MV-4-11 (cell line): ENCODE measurements at regions not wholly inside any gene's neighbourhood (a gene's known extent, or its start where the extent isn't known, plus 50 kb on each side); places are given as distances from the start of the nearest gene placed in this dataset.

Experiments used
- DNase-seq: peaks from one replicate; lab custom pipeline; 2025; lab: John Stamatoyannopoulos, UW

GRCh38 chr4:45778514-45778913, 345.3 kb downstream of the GABRG1 start:
- DNase-seq: no peak

- DNase-seq: no peak
Observed at GRCh38 chr4:45776146-45776545, 347.7 kb downstream of the GABRG1 start.

GRCh38 chr4:45770958-45771357, 352.9 kb downstream of the GABRG1 start:
- no peak for DNase-seq

- DNase-seq: no peak
Observed at GRCh38 chr4:45765521-45765920, 358.3 kb downstream of the GABRG1 start.

- no peak for DNase-seq
Observed at GRCh38 chr4:45751877-45752530, 371.9 kb downstream of the GABRG1 start.

GRCh38 chr4:45750721-45751120, 373.1 kb downstream of the GABRG1 start:
- no peak for DNase-seq

- DNase-seq: no peak
Observed at GRCh38 chr4:45745741-45746140, 378.1 kb downstream of the GABRG1 start.

- DNase-seq: no peak
Observed at GRCh38 chr4:45741897-45742296, 382.0 kb downstream of the GABRG1 start.

GRCh38 chr4:45732161-45732560, 391.7 kb downstream of the GABRG1 start:
- no peak for DNase-seq

- no peak for DNase-seq
Observed at GRCh38 chr4:45716093-45716492, 407.8 kb downstream of the GABRG1 start.

- no peak for DNase-seq
Observed at GRCh38 chr4:45713996-45714395, 409.9 kb downstream of the GABRG1 start.

GRCh38 chr4:45701621-45702020, 422.2 kb downstream of the GABRG1 start:
- no peak for DNase-seq

GRCh38 chr4:45693746-45694145, 430.1 kb downstream of the GABRG1 start:
- DNase-seq: no peak

GRCh38 chr4:45692131-45692735, 431.6 kb downstream of the GABRG1 start:
- no peak for DNase-seq

- no peak for DNase-seq
Observed at GRCh38 chr4:45688341-45688740, 435.5 kb downstream of the GABRG1 start.

- DNase-seq: no peak
Observed at GRCh38 chr4:45679411-45679810, 444.4 kb downstream of the GABRG1 start.

GRCh38 chr4:45668128-45668527, 455.7 kb downstream of the GABRG1 start:
- DNase-seq: no peak

GRCh38 chr4:45663628-45664081, 460.2 kb downstream of the GABRG1 start:
- no peak for DNase-seq

- DNase-seq: no peak
Observed at GRCh38 chr4:45663003-45663402, 460.9 kb downstream of the GABRG1 start.

- DNase-seq: no peak
Observed at GRCh38 chr4:45661893-45662292, 462.0 kb downstream of the GABRG1 start.

GRCh38 chr4:45650545-45650944, 473.3 kb downstream of the GABRG1 start:
- DNase-seq: no peak

- no peak for DNase-seq
Observed at GRCh38 chr4:45648846-45649245, 475.0 kb downstream of the GABRG1 start.

GRCh38 chr4:45647823-45648222, 476.0 kb downstream of the GABRG1 start:
- DNase-seq: no peak
